SK-N-MC (cell line): ENCODE measurements at regions not wholly inside any gene's neighbourhood (a gene's known extent, or its start where the extent isn't known, plus 50 kb on each side); places are given as distances from the start of the nearest gene placed in this dataset.

Experiments
- DNase-seq: peaks from one replicate; pipeline ENCODE4 v3.0.0-alpha.2; 2011; ENCODE audit warnings: low read depth, low spot score
- H3K27ac ChIP-seq: fragments of 200-600 bp; sonication (generic); 2 replicates; pipeline ENCODE4 v1.5.1; 2016; ENCODE audit warnings: mixed run types
- H3K36me3 ChIP-seq: fragments of 200-600 bp; sonication (generic); 2 replicates; pipeline ENCODE4 v1.6.1; 2017; ENCODE audit warnings: antibody characterized with exemption, low read length, mixed read lengths; ENCODE audit not compliant: insufficient read depth
- H3K4me3 ChIP-seq: fragments of 200-600 bp; sonication (generic); 2 replicates; pipeline ENCODE4 v1.5.1; 2016
- H3K9ac ChIP-seq: fragments of 200-600 bp; sonication (generic); 2 replicates; pipeline ENCODE4 v1.8.0; 2017; ENCODE audit warnings: mixed run types, mixed read lengths; ENCODE audit not compliant: insufficient read length
- H3K9me3 ChIP-seq: fragments of 200-600 bp; sonication (generic); 2 replicates; pipeline ENCODE4 v1.6.1; 2017; ENCODE audit warnings: low read depth, mild to moderate bottlenecking, antibody characterized with exemption, low read length, moderate library complexity, mixed read lengths
- EZH2 ChIP-seq: fragments of 200-600 bp; sonication (generic); IDR thresholded peaks from one replicate; pipeline ENCODE4 v1.6.1; 2017; ENCODE audit warnings: antibody characterized with exemption
- FOXP2 ChIP-seq: optimal IDR thresholded peaks from 2 replicates; pipeline ENCODE3; 2011; ENCODE audit warnings: mild to moderate bottlenecking, moderate library complexity; ENCODE audit not compliant: insufficient read depth; ENCODE audit errors: extremely low read length, control extremely low read depth
- POLR2AphosphoS5 ChIP-seq: IDR thresholded peaks from 2 replicates; pipeline ENCODE4 v1.6.1; 2012; ENCODE audit warnings: mild to moderate bottlenecking, low read depth, low read length, borderline replicate concordance

- 0 out of 2 replicates have a peak, but pooled peaks cover 4% of the 10 kb centered on the region for H3K36me3 ChIP-seq
- TF ChIP-seq POLR2AphosphoS5: no peak
- no peak for TF ChIP-seq FOXP2
- H3K27ac ChIP-seq: peak overlapping the region; percentile 38
- no peak overlapping the region for H3K4me3 ChIP-seq
- H3K9me3 ChIP-seq: no peaks in the 10 kb centered on the region
- DNase-seq: no peak
- peak overlapping the region; percentile 12 for H3K9ac ChIP-seq
Observed at GRCh38 chr2:70036290-70036689, 51.0 kb upstream of the PCBP1 start.

DNA sequence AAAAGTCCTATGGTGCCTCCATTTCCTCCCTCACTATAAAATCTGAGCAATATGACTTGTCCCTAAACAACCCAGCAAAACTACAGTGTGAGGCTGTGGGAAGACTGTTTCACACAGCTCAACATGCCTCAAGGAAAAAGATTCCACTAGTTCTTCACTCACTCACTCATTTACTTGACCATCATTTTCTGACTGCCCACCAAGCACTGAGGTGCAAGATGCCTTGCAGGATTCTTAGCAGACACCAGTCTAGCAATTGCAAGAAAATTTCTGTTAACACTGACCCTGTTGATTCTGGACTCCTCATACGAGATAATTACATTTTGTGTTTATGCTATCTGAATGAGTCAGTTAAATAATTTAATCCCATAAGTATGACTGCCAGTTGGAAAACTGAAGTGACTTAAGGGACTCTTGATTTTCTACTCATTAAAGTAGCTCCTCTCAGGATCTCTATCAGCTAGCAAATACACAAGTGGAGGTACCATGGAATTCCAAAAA is 51.9 kb upstream of the PCBP1 start:
- H3K36me3 ChIP-seq: 0 out of 2 replicates have a peak, but pooled peaks cover 4% of the 10 kb centered on the region
- TF ChIP-seq FOXP2: no peak
- TF ChIP-seq POLR2AphosphoS5: no peak
- peak overlapping the region; percentile 43 for H3K9ac ChIP-seq
- DNase-seq: no peak
- peak overlapping the region; percentile 38 for H3K27ac ChIP-seq
- H3K9me3 ChIP-seq: no peaks in the 10 kb centered on the region
- no peak overlapping the region for H3K4me3 ChIP-seq

DNA sequence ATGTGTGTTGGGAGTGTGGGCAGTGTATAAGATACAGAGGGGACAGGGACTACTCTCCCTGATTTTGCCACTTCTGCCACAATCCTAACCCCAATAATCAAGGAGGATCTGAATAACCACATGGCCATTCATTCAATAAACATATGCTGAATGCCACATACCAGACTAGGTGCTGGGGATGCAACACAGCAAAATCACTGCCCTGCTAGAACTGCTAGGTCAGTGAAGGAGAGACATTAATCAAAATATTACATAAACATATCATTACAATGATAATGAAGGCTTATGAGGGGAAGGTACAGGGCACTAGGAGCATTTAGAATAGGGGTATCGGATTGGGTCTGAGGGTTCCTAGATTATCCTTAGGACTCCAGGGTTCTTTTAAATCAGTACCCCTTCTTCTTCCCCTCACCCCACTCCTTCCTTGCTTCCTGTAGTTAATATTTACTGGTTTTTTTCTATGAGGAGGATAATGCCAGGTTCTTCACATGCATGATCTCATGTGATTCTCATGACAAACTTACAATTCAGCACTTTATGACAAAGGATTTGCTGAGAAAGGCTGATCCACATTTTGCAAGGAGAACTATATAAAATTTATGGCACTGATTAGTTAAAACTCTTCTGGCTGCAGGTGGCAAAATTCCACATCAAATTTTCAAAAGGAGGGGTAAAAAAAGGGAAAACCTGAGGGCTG is 56.4 kb upstream of the PCBP1 start:
- Histone ChIP-seq H3K9ac (peak overlapping the region; percentile 79), H3K27ac (peak overlapping the region; percentile 99)
- TF ChIP-seq EZH2 (no peak), FOXP2 (no peak), POLR2AphosphoS5 (no peak)

GRCh38 chr2:70029814-70030409 is 57.4 kb upstream of the PCBP1 start:
- DNase-seq: peak; percentile 97
- peak overlapping the region; percentile 79 for H3K9ac ChIP-seq
- H3K4me3 ChIP-seq: peak overlapping the region; percentile 58
- no peaks in the 10 kb centered on the region for H3K9me3 ChIP-seq
- TF ChIP-seq FOXP2 (peak; percentile 70), EZH2 (no peak), POLR2AphosphoS5 (peak; percentile 77)
- H3K27ac ChIP-seq: peak overlapping the region; percentile 99
- H3K36me3 ChIP-seq: no peaks in the 10 kb centered on the region

More for the DNA sequence above, 56.4 kb upstream of the PCBP1 start:
- no peaks in the 10 kb centered on the region for H3K9me3 ChIP-seq
- H3K36me3 ChIP-seq: no peaks in the 10 kb centered on the region
- peak overlapping the region; percentile 58; the same call in 1 of the 2 replicates for H3K4me3 ChIP-seq
- peak; percentile 53 for DNase-seq

DNA sequence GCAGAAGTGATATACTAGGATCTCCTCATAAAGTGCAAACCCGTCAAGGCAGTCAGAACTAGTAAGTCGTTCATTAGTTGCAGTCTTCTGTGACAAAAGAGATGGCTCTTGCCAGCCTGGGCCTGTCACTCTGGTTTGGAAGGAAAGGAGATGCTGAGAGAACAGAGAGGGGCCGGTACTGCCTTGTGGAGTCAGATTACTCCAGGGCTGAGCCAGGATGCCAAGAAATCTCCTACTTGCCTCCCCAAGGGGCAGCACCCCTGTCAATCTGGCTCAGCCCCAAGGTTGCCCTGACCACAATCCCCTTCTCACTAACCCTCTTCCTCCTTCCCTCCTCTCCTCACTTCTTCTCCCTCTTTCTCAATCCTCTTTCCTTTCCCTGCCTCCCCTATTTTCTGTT is 62.9 kb upstream of the ASPRV1 start:
- Histone ChIP-seq H3K27ac (no peak overlapping the region), H3K9me3 (no peaks in the 10 kb centered on the region), H3K36me3 (no peaks in the 10 kb centered on the region), H3K9ac (no peak overlapping the region), H3K4me3 (no peak overlapping the region)
- TF ChIP-seq EZH2 (no peak), FOXP2 (no peak), POLR2AphosphoS5 (no peak)
- no peak for DNase-seq

DNA sequence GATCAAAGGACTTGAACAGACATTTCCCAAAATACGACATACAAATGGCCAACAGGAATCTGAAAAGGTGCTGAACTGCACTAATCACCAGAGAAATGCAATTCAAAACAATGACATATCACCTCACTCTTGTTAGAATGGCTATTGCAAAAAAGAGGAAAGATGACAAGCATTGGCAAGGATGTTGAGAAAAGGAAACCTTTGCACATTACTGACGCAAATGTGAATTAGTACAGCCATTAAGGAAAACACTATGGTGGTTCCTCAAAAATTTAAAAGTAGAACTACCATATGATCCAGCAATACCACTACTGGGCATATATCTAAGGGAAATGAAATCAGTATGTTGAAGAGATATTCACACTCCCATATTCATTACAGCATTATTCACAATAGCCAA is 57.7 kb upstream of the ASPRV1 start:
- no peak for TF ChIP-seq FOXP2
- TF ChIP-seq EZH2: no peak
- TF ChIP-seq POLR2AphosphoS5: no peak
- no peak for DNase-seq
- Histone ChIP-seq H3K27ac (no peak overlapping the region), H3K9me3 (peaks cover 6% of the 10 kb centered on the region; the same call in 1 of the 2 replicates), H3K9ac (no peak overlapping the region), H3K36me3 (no peaks in the 10 kb centered on the region; the same call in 1 of the 2 replicates), H3K4me3 (no peak overlapping the region)

DNA sequence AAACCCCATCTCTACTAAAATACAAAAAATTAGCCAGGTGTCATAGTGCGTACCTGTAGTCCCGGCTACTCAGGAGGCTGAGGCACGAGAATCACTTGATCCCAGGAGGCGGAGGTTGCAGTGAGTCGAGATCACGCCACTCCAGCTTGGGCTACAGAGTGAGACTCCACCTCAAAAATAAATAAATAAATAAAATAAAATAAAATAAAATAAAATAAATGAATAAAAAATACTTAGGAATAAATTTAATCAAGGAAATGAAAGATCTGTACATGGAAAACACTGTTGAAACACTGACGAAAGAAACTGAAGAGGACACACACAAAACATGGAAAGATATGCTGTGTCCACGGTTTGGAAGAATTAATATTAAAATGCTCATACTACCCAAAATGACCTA is 56.5 kb upstream of the ASPRV1 start:
- Histone ChIP-seq H3K9me3 (peaks cover 6% of the 10 kb centered on the region; the same call in 1 of the 2 replicates), H3K27ac (no peak overlapping the region), H3K36me3 (no peaks in the 10 kb centered on the region; the same call in 1 of the 2 replicates), H3K4me3 (no peak overlapping the region), H3K9ac (no peak overlapping the region)
- TF ChIP-seq FOXP2 (no peak), EZH2 (no peak), POLR2AphosphoS5 (no peak)
- DNase-seq: no peak

GRCh38 chr2:70014959-70015358 is 53.5 kb upstream of the ASPRV1 start:
- no peak overlapping the region for H3K27ac ChIP-seq
- DNase-seq: no peak
- TF ChIP-seq EZH2: no peak
- no peak for TF ChIP-seq FOXP2
- TF ChIP-seq POLR2AphosphoS5: no peak
- peaks cover 6% of the 10 kb centered on the region; the same call in 1 of the 2 replicates for H3K9me3 ChIP-seq
- no peak overlapping the region for H3K4me3 ChIP-seq
- no peak overlapping the region for H3K9ac ChIP-seq
- no peaks in the 10 kb centered on the region; the same call in 1 of the 2 replicates for H3K36me3 ChIP-seq
